Ishikawa (cell line): ENCODE measurements at regions not wholly inside any gene's neighbourhood (a gene's known extent, or its start where the extent isn't known, plus 50 kb on each side); places are given as distances from the start of the nearest gene placed in this dataset.

ENCODE experiments used
- EGR1 ChIP-seq: IDR thresholded peaks from 2 replicates; pipeline ENCODE4 v1.6.1; 2012
- MAX ChIP-seq: IDR thresholded peaks from 2 replicates; pipeline ENCODE4 v1.6.1; 2012
- NFIC ChIP-seq: IDR thresholded peaks from 2 replicates; pipeline ENCODE4 v1.6.1; 2012
- RAD21 ChIP-seq: IDR thresholded peaks from 2 replicates; pipeline ENCODE4 v1.6.1; 2012; ENCODE audit warnings: low read depth
- REST ChIP-seq: IDR thresholded peaks from 2 replicates; pipeline ENCODE4 v1.6.1; 2012; ENCODE audit warnings: low read depth, mild to moderate bottlenecking
- TCF12 ChIP-seq: IDR thresholded peaks from 2 replicates; pipeline ENCODE4 v1.6.1; 2012; ENCODE audit warnings: low read depth
- YY1 ChIP-seq: IDR thresholded peaks from 2 replicates; pipeline ENCODE4 v1.6.1; 2012; ENCODE audit warnings: low read depth

- TF ChIP-seq MAX, result no peak
- no peak for TF ChIP-seq TCF12
- no peak for TF ChIP-seq REST
- no peak for TF ChIP-seq YY1
- TF ChIP-seq RAD21, result no peak
- no peak for TF ChIP-seq NFIC
- no peak for TF ChIP-seq EGR1
These were observed 574.2 kb upstream of the CDH4 start for GRCh38 chr20:60677819-60678218.
